HG03064 (cell line): ENCODE measurements at regions not wholly inside any gene's neighbourhood (a gene's known extent, or its start where the extent isn't known, plus 50 kb on each side); places are given as distances from the start of the nearest gene placed in this dataset.
A peak's percentile ranks its signal among the peaks of the same experiment; 100 is the strongest.
"Not testable (repeated sequence)": the region's sequence is repeated elsewhere in the genome, so short reads cannot be mapped to it uniquely, and the experiment has no call there.

ENCODE experiments used
- ATAC-seq: cut with Tn5 transposase; IDR thresholded peaks from one replicate; pipeline ENCODE4 v1.9.1; 2021; ENCODE audit warnings: low read depth; ENCODE audit not compliant: unreplicated experiment

- no peak for ATAC-seq
These were observed 112.0 kb downstream of the ZNF648 start for GRCh38 chr1:181949500-181949899.

GRCh38 chr1:181948372-181948771 is 113.1 kb downstream of the ZNF648 start:
- no peak for ATAC-seq

DNA sequence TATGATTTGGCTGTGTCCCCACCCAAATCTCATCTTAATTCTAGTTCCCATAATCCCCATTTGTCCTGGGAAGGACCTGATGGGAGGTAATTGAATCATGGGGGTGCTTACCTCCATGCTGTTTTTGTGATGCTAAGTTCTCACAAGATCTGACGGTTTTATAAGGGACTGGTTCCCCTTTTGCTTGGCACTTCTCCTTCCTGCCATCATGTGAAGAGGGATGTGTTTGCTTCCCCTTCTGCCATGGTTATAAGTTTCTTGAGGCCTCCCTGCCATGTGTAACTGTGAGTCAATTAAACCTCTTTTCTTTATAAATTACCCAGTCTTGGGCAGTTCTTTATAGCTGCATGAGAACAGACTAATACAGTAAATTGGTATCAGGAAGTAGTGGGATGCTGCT is 114.1 kb downstream of the ZNF648 start:
- no peak for ATAC-seq

GRCh38 chr1:181936768-181937581 is 124.5 kb downstream of the ZNF648 start:
- peak; percentile 78 for ATAC-seq

DNA sequence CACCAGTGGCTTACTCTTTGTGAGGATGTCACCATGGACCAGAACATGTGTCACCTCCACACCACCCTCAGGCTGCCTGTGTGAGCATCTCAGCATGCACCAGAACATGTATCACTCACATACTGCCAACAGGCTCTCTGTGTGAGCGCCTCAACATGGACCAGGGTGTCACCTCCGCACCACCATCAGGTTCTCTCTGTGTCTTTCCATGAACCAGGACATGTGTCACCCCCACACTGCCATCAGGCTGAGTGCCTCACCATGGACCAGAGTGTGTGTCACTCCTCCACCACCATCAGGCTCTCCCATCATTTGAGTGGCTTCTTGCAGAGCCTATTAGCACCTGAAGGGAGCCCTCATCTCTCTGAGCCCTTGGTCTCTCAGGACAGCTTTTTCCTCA is 125.2 kb downstream of the ZNF648 start:
- ATAC-seq: peak; percentile 31

DNA sequence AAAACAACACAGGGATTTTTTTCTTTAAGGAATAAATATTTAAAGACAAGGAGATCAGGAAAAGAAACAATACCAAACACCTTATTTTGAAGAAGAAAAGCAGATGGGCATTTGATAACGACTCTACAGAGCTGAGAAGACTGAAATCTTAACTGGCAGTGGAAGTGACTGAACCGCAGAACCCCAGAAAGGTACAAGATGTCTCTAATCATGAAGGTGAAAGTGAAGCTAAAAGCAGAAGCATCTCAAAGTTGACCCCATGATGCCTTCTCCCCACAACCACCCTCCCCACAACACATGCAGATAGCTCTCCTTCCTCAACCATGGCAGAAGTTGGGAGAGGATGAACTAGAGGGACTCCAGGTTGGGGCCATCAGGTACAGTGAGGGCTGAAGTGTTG is 129.6 kb downstream of the ZNF648 start:
- no peak for ATAC-seq

- no peak for ATAC-seq
These were observed 131.3 kb downstream of the ZNF648 start for GRCh38 chr1:181930187-181930586.

DNA sequence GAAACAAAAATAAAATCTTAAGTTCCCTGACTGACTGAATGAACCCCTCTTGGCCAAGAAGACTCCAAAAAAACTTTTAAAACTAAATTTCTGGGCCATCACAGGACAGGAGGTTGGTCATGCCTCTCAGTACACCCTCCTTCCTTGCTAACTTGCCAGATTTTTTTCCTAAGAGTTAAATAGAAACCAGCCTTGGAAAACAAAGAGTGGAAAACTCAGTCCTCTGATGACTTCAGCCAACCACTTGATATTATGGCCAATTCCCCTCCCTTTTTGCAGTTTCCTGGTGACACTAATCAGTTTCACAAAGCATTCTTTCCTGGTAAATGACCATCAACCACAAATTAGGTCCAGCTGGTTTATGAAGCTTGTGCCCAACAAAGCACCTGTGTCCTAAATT is 134.8 kb downstream of the ZNF648 start:
- ATAC-seq: no peak

DNA sequence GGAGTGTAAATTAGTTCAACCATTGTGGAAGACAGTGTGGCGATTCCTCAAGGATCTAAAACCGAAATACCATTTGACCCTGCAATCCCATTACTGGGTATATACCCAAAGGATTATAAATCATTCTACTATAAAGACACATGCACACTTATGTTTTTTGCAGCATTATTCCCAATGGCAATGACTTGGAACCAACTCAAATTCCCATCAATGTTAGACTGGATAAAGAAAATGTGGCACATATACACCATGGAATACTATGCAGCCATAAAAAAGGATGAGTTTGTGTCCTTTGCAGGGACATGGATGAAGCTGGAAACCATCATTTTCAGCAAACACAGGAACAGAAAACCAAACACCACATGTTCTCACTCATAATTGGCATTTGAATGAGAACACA is 137.5 kb downstream of the ZNF648 start:
- not testable (repeated sequence) for ATAC-seq

GRCh38 chr1:181919542-181919941 is 142.0 kb downstream of the ZNF648 start:
- ATAC-seq: no peak

DNA sequence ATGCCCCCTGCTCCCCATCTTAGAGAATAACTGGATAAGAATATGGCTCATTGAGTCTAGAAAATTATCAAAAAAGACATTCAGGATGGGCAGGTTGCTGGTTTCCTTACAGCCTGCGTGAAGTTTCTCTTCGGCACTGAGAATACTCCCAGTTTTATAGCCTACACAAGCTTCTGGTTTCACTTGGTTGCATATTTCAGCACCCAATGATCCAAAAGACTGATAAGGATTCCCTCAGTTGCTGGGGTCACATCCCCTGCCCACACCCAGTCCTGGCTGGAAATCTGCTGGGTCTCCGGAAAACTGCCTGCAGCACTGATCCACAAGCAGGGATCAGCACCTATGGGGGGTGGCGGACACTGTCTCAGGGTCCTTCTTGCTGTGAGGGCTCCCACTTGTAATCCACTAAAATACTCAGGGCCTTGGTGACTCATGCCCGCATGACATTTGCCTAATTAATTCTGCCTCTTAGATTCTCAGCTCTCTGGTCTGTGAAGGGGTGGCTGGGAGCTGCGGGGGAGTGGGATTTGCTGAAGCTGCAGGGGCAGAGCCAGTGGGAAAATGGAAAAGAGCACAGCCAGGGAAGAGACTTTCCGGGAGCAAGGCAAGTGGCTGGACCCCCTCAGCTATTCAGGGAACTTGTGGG is 142.5 kb downstream of the ZNF648 start:
- ATAC-seq: no peak

- ATAC-seq: no peak
These were observed 149.8 kb downstream of the ZNF648 start for GRCh38 chr1:181911715-181912114.

DNA sequence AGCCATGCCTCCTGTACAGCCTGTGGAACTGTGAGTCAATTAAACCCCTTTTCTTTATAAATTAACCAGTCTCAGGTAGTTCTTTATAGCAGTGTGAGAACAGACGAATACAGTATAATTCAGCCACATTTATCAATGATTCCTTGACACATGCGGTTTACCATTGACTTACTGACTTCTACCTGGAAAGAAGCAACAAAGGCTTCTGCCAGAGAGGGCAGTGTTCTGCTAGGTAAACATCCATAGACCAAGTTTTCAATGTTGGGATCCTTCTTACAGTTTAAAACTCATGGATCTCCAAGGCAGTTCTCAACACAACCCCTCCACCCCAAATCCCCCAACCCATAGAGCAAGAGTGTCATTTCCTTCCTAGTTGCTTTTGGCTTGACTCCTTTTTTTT is 150.6 kb downstream of the ZNF648 start:
- no peak for ATAC-seq

- ATAC-seq: no peak
These were observed 152.5 kb downstream of the ZNF648 start for GRCh38 chr1:181909010-181909409.

- no peak for ATAC-seq
These were observed 154.9 kb downstream of the ZNF648 start for GRCh38 chr1:181906631-181907030.

DNA sequence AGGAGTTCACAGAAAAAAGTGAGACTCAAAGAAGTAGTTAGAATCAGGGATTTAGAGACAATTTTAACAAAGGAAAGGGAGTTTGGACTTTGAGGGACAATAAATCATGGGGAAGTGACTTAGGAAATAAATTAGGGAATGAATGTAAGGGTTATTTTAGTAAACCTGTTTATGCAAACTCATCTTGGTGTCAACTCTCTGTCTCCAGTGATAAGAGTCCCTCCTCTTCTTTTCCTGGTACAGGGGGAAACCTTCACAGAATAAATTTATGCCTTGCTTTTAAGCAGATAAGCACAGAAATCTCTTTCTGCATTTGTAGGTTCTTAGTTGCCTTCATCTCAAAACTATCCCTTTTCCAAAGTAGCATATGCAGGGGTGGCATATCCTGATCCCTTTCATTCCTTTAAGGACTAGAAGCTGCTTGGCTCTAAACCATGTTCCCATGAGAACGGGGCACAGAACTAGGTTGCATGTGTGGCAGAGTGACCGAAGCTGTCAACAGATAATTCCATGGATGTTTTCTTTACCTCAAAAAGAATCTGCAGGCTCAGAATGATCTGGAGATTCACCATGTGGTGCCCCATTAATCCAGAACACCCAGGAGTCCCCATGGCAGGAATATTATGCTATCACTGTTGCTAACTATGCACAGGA is 155.4 kb downstream of the ZNF648 start:
- no peak for ATAC-seq

DNA sequence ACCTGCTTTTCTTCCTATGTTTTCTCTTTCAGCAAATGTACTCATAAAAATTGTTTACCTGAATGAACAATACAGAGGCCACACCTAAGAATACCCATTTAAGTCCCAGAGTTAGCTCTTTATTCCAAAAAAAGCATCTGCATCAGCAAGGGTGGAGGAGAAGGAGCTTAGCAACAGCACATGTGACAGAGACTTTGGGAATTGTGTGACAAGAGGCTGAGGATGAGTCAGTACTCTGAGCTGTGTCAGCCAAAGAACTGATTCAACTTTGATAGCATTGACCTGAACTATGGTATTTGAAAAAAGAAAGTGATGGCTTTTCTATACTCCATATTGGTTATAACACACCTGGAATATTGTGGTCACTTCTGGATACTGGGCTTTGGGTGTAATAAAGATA is 162.7 kb downstream of the ZNF648 start:
- ATAC-seq: no peak

- ATAC-seq: no peak
These were observed 164.7 kb downstream of the ZNF648 start for GRCh38 chr1:181896824-181897223.

GRCh38 chr1:181894439-181894859 is 167.1 kb downstream of the ZNF648 start:
- no peak for ATAC-seq

DNA sequence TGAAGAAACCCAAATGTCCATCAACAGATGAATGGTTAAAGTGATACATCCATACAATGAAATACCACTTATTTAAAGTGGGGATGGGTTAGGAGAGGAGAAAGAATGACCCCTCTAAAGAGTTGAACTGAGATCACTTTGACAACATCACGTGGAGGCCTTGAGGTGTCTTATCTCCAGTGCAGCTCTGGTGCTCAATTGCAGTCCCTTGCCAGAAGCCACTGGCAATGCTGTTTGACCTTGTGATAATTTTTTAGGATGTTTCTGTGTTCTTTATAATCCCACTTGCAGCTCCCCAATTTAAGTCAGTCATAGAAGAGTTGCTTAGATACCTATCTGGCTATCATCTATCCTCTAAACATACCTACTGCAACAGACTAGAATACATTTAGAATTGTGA is 167.6 kb downstream of the ZNF648 start:
- ATAC-seq: no peak

- ATAC-seq: not testable (repeated sequence)
These were observed 168.4 kb downstream of the ZNF648 start for GRCh38 chr1:181893150-181893549.

DNA sequence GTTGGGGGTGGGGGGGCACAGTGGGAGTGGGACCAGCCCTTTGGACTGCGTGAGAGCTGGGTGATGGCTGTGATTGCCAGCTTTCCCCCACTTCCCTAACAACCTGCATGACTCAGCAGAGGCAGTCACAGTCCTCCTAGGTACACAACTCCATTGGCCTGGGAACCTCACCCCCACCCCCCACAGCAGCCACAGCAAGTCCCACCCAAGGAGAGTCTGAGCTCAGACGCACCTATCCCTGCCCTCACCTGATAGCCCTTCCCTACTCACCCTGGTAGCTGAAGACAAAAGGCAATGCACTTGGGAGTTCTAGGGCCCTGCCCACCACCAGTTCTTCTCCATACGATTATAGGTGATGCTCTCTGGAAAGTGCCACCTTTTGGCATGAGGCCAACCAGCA is 188.9 kb downstream of the ZNF648 start:
- no peak for ATAC-seq
